ENCODE measurements at regions not wholly inside any gene's neighbourhood (a gene's known extent, or its start where the extent isn't known, plus 50 kb on each side); places are given as distances from the start of the nearest gene placed in this dataset.

GRCh38 chr9:134487066-134487710, 154.4 kb upstream of the COL5A1 start:
- 95 to 97% (median 95%) methylated on average over 15 of the region's 15 CpGs for WGBS, 3 donors
- peak in 1 of 5 donors; percentile 8 for DNase-seq
- H3K9me3 ChIP-seq = no peaks in the 10 kb centered on the region
- H3K4me3 ChIP-seq = no peak overlapping the region
- intact Hi-C loops (cut with DNase I) = no loop called here
- no peaks in the 10 kb centered on the region for H3K36me3 ChIP-seq
- H3K27ac ChIP-seq = no peak overlapping the region
- TF ChIP-seq POLR2A (IDR thresholded peaks at IDR 0.05) (no peak), EP300 (IDR thresholded peaks at IDR 0.05) (no peak), CTCF (IDR thresholded peaks at IDR 0.05) (no peak)
- peaks cover 4% of the 10 kb centered on the region for H3K4me1 ChIP-seq (ENCODE audit: insufficient read depth)
- H3K27me3 ChIP-seq = no peaks in the 10 kb centered on the region

- H3K27ac ChIP-seq = no peak overlapping the region
- TF ChIP-seq EP300 (IDR thresholded peaks at IDR 0.05) (no peak), POLR2A (IDR thresholded peaks at IDR 0.05) (no peak)
- DNase-seq = peak in 1 of 5 donors; percentile 39
- no peak overlapping the region for H3K4me3 ChIP-seq
- H3K36me3 ChIP-seq = no peaks in the 10 kb centered on the region
- peaks cover 4% of the 10 kb centered on the region for H3K4me1 ChIP-seq (ENCODE audit: insufficient read depth)
- intact Hi-C loops (cut with DNase I) = no loop called here
- H3K27me3 ChIP-seq = no peaks in the 10 kb centered on the region
- 42 to 67% (median 43%) methylated on average over 32 of the region's 32 CpGs for WGBS, 3 donors
- H3K9me3 ChIP-seq = no peaks in the 10 kb centered on the region
Measured at GRCh38 chr9:134488331-134489280, 153.0 kb upstream of the COL5A1 start.

GRCh38 chr9:134489621-134490408, 151.8 kb upstream of the COL5A1 start:
- DNase-seq = no peak
- no peaks in the 10 kb centered on the region for H3K9me3 ChIP-seq
- no peak for TF ChIP-seq POLR2A (IDR thresholded peaks at IDR 0.05)
- no peak for TF ChIP-seq EP300 (IDR thresholded peaks at IDR 0.05)
- no peak for TF ChIP-seq CTCF (IDR thresholded peaks at IDR 0.05)
- peaks cover 4% of the 10 kb centered on the region for H3K4me1 ChIP-seq (ENCODE audit: insufficient read depth)
- H3K27me3 ChIP-seq = no peaks in the 10 kb centered on the region
- no peak overlapping the region for H3K27ac ChIP-seq
- no peaks in the 10 kb centered on the region for H3K36me3 ChIP-seq
- WGBS, 3 donors = 93 to 96% (median 96%) methylated on average over 13 of the region's 13 CpGs
- no peak overlapping the region for H3K4me3 ChIP-seq
- intact Hi-C loops (cut with DNase I) = no loop called here

GRCh38 chr9:134490446-134490845, 151.2 kb upstream of the COL5A1 start:
- Histone ChIP-seq H3K9me3 (no peaks in the 10 kb centered on the region), H3K36me3 (no peaks in the 10 kb centered on the region), H3K27ac (no peak overlapping the region), H3K4me1 (ENCODE audit: insufficient read depth) (peaks cover 4% of the 10 kb centered on the region), H3K4me3 (no peak overlapping the region), H3K27me3 (no peaks in the 10 kb centered on the region)
- DNase-seq = no peak
- no peak for TF ChIP-seq EP300 (IDR thresholded peaks at IDR 0.05)
- no peak for TF ChIP-seq POLR2A (IDR thresholded peaks at IDR 0.05)
- no peak for TF ChIP-seq CTCF (IDR thresholded peaks at IDR 0.05)
- 89 to 96% (median 94%) methylated on average over 9 of the region's 9 CpGs for WGBS, 3 donors
- intact Hi-C loops (cut with DNase I) = no loop called here

All from ovary (tissue), 7 donors.